WTC11 (cell line): ENCODE measurements at regions not wholly inside any gene's neighbourhood (a gene's known extent, or its start where the extent isn't known, plus 50 kb on each side); places are given as distances from the start of the nearest gene placed in this dataset.

ENCODE experiments used
- ATAC-seq: fragments of 200-7000 bp; cut with Tn5 transposase; 2 replicates; pipeline ENCODE4 v1.10.0; 2021; ENCODE audit warnings: mild to moderate bottlenecking, moderate library complexity
- CTCF ChIA-PET: fragments of 300-600 bp; sonication (Branson Sonifier 250); formaldehyde crosslinking; loops from one replicate; lab custom pipeline; 2021; ENCODE audit warnings: antibody characterized with exemption; lab: Charles Lee
- POLR2A ChIA-PET: fragments of 350-600 bp; sonication (Branson Sonifier 250); formaldehyde crosslinking; loops from one replicate; lab custom pipeline; 2021; ENCODE audit warnings: antibody characterized with exemption; lab: Charles Lee
- DNase-seq: peaks from one replicate; pipeline ENCODE4 v3.0.0; 2021; ENCODE audit warnings: low spot score
- H3K27ac Mint-ChIP-seq: 2 replicates; pipeline ENCODE4 v1.8.0; 2021; ENCODE audit warnings: mixed read lengths
- H3K27me3 Mint-ChIP-seq: 2 replicates; pipeline ENCODE4 v1.8.0; 2021; ENCODE audit warnings: low read depth, mild to moderate bottlenecking, moderate library complexity, mixed read lengths
- H3K36me3 Mint-ChIP-seq: 2 replicates; pipeline ENCODE4 v1.8.0; 2021; ENCODE audit warnings: mixed read lengths
- H3K4me1 Mint-ChIP-seq: 2 replicates; pipeline ENCODE4 v1.8.0; 2022; ENCODE audit warnings: mixed read lengths
- H3K4me3 Mint-ChIP-seq: 2 replicates; pipeline ENCODE4 v1.8.0; 2021; ENCODE audit warnings: mild to moderate bottlenecking, moderate library complexity, mixed read lengths
- H3K9me3 Mint-ChIP-seq: 2 replicates; pipeline ENCODE4 v1.8.0; 2021; ENCODE audit warnings: mixed read lengths
- EMX1 ChIP-seq: fragments of 250-450 bp; sonication (Bioruptor Pico); IDR thresholded peaks from 2 replicates; pipeline ENCODE4 v1.8.0; 2021; ENCODE audit warnings: mild to moderate bottlenecking
- FOXK1 ChIP-seq: sonication (generic); formaldehyde crosslinking; IDR thresholded peaks from 2 replicates; pipeline ENCODE4 v1.8.0; 2022; ENCODE audit warnings: mild to moderate bottlenecking, moderate library complexity, missing genetic modification reagents
- MXD4 ChIP-seq: fragments of 250-450 bp; sonication (Bioruptor Pico); IDR thresholded peaks from 2 replicates; pipeline ENCODE4 v1.8.0; 2021; ENCODE audit warnings: mild to moderate bottlenecking, moderate library complexity, borderline replicate concordance
- NR3C1 ChIP-seq: sonication (generic); formaldehyde crosslinking; conservative IDR thresholded peaks from 2 replicates; pipeline ENCODE4 v1.8.1; 2023; ENCODE audit warnings: low read depth, mild to moderate bottlenecking, missing genetic modification reagents
- RELA ChIP-seq: sonication (generic); formaldehyde crosslinking; IDR thresholded peaks from 2 replicates; pipeline ENCODE4 v1.8.1; 2022; ENCODE audit warnings: missing genetic modification reagents, mild to moderate bottlenecking, borderline replicate concordance
- SP1 ChIP-seq: sonication (generic); formaldehyde crosslinking; conservative IDR thresholded peaks from 2 replicates; pipeline ENCODE4 v1.8.1; 2022; ENCODE audit warnings: missing genetic modification reagents
- TEAD1 ChIP-seq: sonication (generic); formaldehyde crosslinking; IDR thresholded peaks from 2 replicates; pipeline ENCODE4 v1.8.0; 2022; ENCODE audit warnings: mild to moderate bottlenecking, missing genetic modification reagents
- ZNF219 ChIP-seq: sonication (generic); formaldehyde crosslinking; IDR thresholded peaks from 2 replicates; pipeline ENCODE4 v1.8.0; 2023; ENCODE audit warnings: missing genetic modification reagents, mild to moderate bottlenecking, borderline replicate concordance
- TF ChIP-seq, protein P1 (sequence below): fragments of 250-450 bp; sonication (Bioruptor Pico); IDR thresholded peaks from 2 replicates; pipeline ENCODE4 v2.1.2; 2022; ENCODE audit warnings: mild to moderate bottlenecking, moderate library complexity
- TF ChIP-seq, protein P2 (sequence below): sonication (generic); formaldehyde crosslinking; IDR thresholded peaks from 2 replicates; pipeline ENCODE4 v1.8.1; 2023; ENCODE audit warnings: mild to moderate bottlenecking, missing genetic modification reagents
- TF ChIP-seq, protein P3 (sequence below): sonication (generic); formaldehyde crosslinking; IDR thresholded peaks from 2 replicates; pipeline ENCODE4 v1.8.0; 2022; ENCODE audit warnings: mild to moderate bottlenecking, missing genetic modification reagents
- TF ChIP-seq, protein P4 (sequence below): sonication (generic); formaldehyde crosslinking; IDR thresholded peaks from 2 replicates; pipeline ENCODE4 v1.8.0; 2023; ENCODE audit warnings: missing genetic modification reagents, mild to moderate bottlenecking, borderline replicate concordance
- TF ChIP-seq, protein P5 (sequence below): sonication (generic); formaldehyde crosslinking; IDR thresholded peaks from 2 replicates; pipeline ENCODE4 v1.8.1; 2023; ENCODE audit warnings: mild to moderate bottlenecking, missing genetic modification reagents
- TF ChIP-seq, protein P6 (sequence below): sonication (generic); formaldehyde crosslinking; conservative IDR thresholded peaks from 2 replicates; pipeline ENCODE4 v1.8.1; 2023; ENCODE audit warnings: mild to moderate bottlenecking, low read depth, missing genetic modification reagents, moderate library complexity
- TF ChIP-seq, protein P7 (sequence below): fragments of 200-600 bp; IDR thresholded peaks from 2 replicates; pipeline ENCODE4 v1.8.0; 2022; ENCODE audit warnings: antibody characterized with exemption
- TF ChIP-seq, protein P8 (sequence below): sonication (generic); formaldehyde crosslinking; IDR thresholded peaks from 2 replicates; pipeline ENCODE4 v1.8.1; 2022; ENCODE audit warnings: mild to moderate bottlenecking, moderate library complexity, missing genetic modification reagents

DNA sequence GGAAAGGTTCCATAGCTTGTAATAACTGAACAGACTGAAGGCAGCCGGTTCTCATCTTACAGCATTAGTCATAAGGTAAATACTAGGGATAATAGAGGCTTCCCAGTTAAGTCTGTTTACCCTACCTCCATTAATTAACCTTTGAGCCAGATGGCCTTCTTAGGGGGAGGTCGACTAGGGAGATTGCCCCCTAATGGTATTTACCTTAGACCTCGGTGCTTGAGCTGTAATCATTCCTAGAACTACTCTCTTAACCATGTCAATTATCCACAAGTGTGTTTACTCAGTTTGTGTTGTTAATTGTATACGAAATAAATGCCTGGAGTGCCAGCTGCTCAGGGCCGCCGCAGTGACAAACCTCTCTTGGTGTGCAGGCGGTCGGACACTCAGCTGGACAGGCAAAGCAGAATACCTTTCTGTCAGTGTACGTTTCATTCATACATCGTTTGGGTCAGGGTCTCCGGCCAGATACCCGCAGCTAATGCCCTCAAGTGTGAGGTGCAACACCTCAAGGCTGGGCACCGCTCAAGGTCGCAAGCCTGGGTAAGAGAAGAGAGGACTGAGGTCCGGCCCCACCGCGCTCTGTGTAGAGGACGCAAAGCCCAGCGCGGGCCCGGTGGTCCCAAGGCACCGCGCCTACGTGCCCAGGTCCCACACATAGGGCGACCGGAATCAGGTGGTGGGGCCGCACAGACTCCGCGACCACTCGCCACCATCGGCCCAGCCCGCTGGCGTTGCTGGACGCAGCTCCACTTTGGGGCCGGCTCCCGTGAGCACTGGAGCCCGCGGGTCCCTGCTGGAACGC is 931.0 kb downstream of the NLGN4Y start:
- no peaks in the 10 kb centered on the region for H3K9me3 Mint-ChIP-seq
- no peaks in the 10 kb centered on the region; the same call in 1 of the 2 replicates for H3K27me3 Mint-ChIP-seq
- H3K36me3 Mint-ChIP-seq, result peaks cover 7% of the 10 kb centered on the region; the same call in 1 of the 2 replicates
- DNase-seq (no peak), ATAC-seq (no peak)
- CTCF ChIA-PET, result no interaction called here
- H3K4me3 Mint-ChIP-seq, result no peak overlapping the region
- H3K4me1 Mint-ChIP-seq, result peaks cover 17% of the 10 kb centered on the region
- H3K27ac Mint-ChIP-seq, result no peak overlapping the region
- POLR2A ChIA-PET, result no interaction called here
- TF ChIP-seq, protein P1, sequence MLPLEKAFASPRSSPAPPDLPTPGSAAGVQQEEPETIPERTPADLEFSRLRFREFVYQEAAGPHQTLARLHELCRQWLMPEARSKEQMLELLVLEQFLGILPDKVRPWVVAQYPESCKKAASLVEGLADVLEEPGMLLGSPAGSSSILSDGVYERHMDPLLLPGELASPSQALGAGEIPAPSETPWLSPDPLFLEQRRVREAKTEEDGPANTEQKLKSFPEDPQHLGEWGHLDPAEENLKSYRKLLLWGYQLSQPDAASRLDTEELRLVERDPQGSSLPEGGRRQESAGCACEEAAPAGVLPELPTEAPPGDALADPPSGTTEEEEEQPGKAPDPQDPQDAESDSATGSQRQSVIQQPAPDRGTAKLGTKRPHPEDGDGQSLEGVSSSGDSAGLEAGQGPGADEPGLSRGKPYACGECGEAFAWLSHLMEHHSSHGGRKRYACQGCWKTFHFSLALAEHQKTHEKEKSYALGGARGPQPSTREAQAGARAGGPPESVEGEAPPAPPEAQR (CRISPR knock-in tag), result no peak
- TF ChIP-seq, protein P2, sequence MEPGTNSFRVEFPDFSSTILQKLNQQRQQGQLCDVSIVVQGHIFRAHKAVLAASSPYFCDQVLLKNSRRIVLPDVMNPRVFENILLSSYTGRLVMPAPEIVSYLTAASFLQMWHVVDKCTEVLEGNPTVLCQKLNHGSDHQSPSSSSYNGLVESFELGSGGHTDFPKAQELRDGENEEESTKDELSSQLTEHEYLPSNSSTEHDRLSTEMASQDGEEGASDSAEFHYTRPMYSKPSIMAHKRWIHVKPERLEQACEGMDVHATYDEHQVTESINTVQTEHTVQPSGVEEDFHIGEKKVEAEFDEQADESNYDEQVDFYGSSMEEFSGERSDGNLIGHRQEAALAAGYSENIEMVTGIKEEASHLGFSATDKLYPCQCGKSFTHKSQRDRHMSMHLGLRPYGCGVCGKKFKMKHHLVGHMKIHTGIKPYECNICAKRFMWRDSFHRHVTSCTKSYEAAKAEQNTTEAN (CRISPR knock-in tag), result no peak
- TF ChIP-seq SP1 (CRISPR knock-in tag) (no peak), RELA (no peak), EMX1 (CRISPR knock-in tag) (no peak), TEAD1 (CRISPR knock-in tag) (no peak), MXD4 (CRISPR knock-in tag) (no peak), ZNF219 (CRISPR knock-in tag) (no peak), FOXK1 (CRISPR knock-in tag) (no peak), NR3C1 (no peak)
- TF ChIP-seq, protein P3, sequence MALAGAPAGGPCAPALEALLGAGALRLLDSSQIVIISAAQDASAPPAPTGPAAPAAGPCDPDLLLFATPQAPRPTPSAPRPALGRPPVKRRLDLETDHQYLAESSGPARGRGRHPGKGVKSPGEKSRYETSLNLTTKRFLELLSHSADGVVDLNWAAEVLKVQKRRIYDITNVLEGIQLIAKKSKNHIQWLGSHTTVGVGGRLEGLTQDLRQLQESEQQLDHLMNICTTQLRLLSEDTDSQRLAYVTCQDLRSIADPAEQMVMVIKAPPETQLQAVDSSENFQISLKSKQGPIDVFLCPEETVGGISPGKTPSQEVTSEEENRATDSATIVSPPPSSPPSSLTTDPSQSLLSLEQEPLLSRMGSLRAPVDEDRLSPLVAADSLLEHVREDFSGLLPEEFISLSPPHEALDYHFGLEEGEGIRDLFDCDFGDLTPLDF, result no peak
- TF ChIP-seq, protein P4, sequence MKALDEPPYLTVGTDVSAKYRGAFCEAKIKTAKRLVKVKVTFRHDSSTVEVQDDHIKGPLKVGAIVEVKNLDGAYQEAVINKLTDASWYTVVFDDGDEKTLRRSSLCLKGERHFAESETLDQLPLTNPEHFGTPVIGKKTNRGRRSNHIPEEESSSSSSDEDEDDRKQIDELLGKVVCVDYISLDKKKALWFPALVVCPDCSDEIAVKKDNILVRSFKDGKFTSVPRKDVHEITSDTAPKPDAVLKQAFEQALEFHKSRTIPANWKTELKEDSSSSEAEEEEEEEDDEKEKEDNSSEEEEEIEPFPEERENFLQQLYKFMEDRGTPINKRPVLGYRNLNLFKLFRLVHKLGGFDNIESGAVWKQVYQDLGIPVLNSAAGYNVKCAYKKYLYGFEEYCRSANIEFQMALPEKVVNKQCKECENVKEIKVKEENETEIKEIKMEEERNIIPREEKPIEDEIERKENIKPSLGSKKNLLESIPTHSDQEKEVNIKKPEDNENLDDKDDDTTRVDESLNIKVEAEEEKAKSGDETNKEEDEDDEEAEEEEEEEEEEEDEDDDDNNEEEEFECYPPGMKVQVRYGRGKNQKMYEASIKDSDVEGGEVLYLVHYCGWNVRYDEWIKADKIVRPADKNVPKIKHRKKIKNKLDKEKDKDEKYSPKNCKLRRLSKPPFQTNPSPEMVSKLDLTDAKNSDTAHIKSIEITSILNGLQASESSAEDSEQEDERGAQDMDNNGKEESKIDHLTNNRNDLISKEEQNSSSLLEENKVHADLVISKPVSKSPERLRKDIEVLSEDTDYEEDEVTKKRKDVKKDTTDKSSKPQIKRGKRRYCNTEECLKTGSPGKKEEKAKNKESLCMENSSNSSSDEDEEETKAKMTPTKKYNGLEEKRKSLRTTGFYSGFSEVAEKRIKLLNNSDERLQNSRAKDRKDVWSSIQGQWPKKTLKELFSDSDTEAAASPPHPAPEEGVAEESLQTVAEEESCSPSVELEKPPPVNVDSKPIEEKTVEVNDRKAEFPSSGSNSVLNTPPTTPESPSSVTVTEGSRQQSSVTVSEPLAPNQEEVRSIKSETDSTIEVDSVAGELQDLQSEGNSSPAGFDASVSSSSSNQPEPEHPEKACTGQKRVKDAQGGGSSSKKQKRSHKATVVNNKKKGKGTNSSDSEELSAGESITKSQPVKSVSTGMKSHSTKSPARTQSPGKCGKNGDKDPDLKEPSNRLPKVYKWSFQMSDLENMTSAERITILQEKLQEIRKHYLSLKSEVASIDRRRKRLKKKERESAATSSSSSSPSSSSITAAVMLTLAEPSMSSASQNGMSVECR (CRISPR knock-in tag), result no peak
- TF ChIP-seq, protein P5, sequence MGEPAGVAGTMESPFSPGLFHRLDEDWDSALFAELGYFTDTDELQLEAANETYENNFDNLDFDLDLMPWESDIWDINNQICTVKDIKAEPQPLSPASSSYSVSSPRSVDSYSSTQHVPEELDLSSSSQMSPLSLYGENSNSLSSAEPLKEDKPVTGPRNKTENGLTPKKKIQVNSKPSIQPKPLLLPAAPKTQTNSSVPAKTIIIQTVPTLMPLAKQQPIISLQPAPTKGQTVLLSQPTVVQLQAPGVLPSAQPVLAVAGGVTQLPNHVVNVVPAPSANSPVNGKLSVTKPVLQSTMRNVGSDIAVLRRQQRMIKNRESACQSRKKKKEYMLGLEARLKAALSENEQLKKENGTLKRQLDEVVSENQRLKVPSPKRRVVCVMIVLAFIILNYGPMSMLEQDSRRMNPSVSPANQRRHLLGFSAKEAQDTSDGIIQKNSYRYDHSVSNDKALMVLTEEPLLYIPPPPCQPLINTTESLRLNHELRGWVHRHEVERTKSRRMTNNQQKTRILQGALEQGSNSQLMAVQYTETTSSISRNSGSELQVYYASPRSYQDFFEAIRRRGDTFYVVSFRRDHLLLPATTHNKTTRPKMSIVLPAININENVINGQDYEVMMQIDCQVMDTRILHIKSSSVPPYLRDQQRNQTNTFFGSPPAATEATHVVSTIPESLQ (CRISPR knock-in tag), result no peak
- TF ChIP-seq, protein P6, sequence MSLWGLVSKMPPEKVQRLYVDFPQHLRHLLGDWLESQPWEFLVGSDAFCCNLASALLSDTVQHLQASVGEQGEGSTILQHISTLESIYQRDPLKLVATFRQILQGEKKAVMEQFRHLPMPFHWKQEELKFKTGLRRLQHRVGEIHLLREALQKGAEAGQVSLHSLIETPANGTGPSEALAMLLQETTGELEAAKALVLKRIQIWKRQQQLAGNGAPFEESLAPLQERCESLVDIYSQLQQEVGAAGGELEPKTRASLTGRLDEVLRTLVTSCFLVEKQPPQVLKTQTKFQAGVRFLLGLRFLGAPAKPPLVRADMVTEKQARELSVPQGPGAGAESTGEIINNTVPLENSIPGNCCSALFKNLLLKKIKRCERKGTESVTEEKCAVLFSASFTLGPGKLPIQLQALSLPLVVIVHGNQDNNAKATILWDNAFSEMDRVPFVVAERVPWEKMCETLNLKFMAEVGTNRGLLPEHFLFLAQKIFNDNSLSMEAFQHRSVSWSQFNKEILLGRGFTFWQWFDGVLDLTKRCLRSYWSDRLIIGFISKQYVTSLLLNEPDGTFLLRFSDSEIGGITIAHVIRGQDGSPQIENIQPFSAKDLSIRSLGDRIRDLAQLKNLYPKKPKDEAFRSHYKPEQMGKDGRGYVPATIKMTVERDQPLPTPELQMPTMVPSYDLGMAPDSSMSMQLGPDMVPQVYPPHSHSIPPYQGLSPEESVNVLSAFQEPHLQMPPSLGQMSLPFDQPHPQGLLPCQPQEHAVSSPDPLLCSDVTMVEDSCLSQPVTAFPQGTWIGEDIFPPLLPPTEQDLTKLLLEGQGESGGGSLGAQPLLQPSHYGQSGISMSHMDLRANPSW, result no peak
- TF ChIP-seq, protein P7, sequence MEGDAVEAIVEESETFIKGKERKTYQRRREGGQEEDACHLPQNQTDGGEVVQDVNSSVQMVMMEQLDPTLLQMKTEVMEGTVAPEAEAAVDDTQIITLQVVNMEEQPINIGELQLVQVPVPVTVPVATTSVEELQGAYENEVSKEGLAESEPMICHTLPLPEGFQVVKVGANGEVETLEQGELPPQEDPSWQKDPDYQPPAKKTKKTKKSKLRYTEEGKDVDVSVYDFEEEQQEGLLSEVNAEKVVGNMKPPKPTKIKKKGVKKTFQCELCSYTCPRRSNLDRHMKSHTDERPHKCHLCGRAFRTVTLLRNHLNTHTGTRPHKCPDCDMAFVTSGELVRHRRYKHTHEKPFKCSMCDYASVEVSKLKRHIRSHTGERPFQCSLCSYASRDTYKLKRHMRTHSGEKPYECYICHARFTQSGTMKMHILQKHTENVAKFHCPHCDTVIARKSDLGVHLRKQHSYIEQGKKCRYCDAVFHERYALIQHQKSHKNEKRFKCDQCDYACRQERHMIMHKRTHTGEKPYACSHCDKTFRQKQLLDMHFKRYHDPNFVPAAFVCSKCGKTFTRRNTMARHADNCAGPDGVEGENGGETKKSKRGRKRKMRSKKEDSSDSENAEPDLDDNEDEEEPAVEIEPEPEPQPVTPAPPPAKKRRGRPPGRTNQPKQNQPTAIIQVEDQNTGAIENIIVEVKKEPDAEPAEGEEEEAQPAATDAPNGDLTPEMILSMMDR, result no peak
- TF ChIP-seq, protein P8, sequence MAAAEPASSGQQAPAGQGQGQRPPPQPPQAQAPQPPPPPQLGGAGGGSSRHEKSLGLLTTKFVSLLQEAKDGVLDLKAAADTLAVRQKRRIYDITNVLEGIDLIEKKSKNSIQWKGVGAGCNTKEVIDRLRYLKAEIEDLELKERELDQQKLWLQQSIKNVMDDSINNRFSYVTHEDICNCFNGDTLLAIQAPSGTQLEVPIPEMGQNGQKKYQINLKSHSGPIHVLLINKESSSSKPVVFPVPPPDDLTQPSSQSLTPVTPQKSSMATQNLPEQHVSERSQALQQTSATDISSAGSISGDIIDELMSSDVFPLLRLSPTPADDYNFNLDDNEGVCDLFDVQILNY (CRISPR knock-in tag), result no peak
